ENCODE measurements at regions not wholly inside any gene's neighbourhood (a gene's known extent, or its start where the extent isn't known, plus 50 kb on each side); places are given as distances from the start of the nearest gene placed in this dataset.

DNA sequence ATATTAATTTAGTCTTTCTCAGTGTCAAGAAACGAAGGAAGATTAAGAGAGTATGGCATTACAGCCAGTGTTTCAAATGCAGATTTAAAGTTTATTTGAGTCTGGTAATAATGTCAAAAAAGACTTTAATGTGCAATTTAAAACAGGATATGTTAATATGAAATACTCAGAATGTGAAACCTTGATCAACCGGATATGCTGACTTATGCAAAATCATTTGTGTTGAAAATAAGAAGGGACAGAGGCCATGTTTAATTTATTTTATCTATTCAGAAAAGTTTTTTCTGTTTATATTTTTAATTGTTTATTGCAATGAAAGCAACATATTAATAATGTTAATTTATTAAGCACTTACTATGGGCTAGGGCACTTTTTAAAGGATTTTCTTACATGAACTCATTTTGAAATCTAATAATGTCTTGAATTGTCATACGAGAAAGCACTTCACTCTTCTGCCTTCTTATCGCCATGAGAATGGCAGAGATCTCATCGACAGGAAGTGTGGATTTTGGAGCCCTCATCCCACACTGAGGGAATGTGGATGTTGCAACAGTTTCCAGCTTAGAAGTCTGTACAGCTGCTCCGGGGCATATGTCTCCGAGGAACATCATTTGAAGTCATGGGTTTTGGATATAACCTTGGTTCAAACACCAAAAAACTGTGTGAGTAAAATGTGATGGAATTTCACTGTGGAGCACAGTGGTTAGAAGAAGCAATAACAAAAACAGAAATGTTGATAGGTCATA is 1410.4 kb downstream of the EPHA7 start:
- DNase-seq (ENCODE audit: insufficient read length) (no peak), FAIRE-seq (no peak)
- TF ChIP-seq TAF1 (IDR thresholded peaks at IDR 0.05; ENCODE audit: borderline replicate concordance, low read depth, low read length) (no peak), POLR2AphosphoS5 (IDR thresholded peaks at IDR 0.05; ENCODE audit: low read depth, low read length) (no peak), POLR2A (IDR thresholded peaks at IDR 0.05; ENCODE audit: low read depth, low read length) (no peak)

DNA sequence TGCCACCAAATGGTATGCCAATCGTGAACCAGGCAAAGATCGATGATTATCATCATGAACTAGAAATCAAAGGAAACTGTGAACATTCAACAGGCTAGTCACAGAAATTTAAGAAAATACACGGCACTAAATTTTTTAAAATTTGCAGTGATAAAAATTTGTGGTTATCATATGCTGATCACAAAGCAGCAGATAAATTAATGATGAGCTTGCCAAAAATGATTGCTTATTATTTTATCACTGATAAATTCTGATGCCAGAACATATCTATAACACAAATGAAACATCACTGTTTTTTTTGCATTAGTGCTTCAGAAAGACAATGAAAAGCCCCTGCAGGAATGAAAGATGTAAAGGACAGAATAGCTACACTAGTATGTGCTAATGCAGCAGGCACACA is 1413.2 kb upstream of the MAP3K7 start:
- no peak for DNase-seq (ENCODE audit: insufficient read length)
- no peak for FAIRE-seq
- TF ChIP-seq TAF1 (IDR thresholded peaks at IDR 0.05; ENCODE audit: borderline replicate concordance, low read depth, low read length) (no peak), POLR2A (IDR thresholded peaks at IDR 0.05; ENCODE audit: low read depth, low read length) (no peak), POLR2AphosphoS5 (IDR thresholded peaks at IDR 0.05; ENCODE audit: low read depth, low read length) (no peak)

DNA sequence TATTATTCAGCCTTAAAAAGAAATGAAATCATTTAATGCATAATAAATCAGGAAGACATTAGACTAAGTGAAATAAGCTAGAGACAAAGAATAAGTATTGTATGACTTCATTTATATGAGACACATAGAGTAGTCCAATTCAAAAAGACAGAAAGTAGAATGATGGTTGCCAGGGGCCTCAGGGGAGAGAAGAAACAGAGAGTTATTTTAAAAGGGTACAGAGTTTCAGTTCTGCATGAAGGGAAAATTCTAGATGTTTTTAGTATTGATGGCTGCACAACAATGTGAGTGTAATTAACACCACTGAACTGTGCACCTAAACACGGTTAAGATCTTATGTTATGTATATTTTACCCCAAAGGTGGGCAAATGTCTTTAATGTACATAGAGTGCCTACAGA is 1407.9 kb upstream of the MAP3K7 start:
- FAIRE-seq (no peak), DNase-seq (ENCODE audit: insufficient read length) (no peak)
- no peak for TF ChIP-seq POLR2AphosphoS5 (IDR thresholded peaks at IDR 0.05; ENCODE audit: low read depth, low read length)
- no peak for TF ChIP-seq POLR2A (IDR thresholded peaks at IDR 0.05; ENCODE audit: low read depth, low read length)
- no peak for TF ChIP-seq TAF1 (IDR thresholded peaks at IDR 0.05; ENCODE audit: borderline replicate concordance, low read depth, low read length)

GRCh38 chr6:91982559-91982958 is 1395.7 kb upstream of the MAP3K7 start:
- FAIRE-seq (no peak), DNase-seq (ENCODE audit: insufficient read length) (no peak)
- TF ChIP-seq POLR2A (IDR thresholded peaks at IDR 0.05; ENCODE audit: low read depth, low read length): no peak
- TF ChIP-seq POLR2AphosphoS5 (IDR thresholded peaks at IDR 0.05; ENCODE audit: low read depth, low read length): no peak
- no peak for TF ChIP-seq TAF1 (IDR thresholded peaks at IDR 0.05; ENCODE audit: borderline replicate concordance, low read depth, low read length)

GRCh38 chr6:91976797-91977196 is 1389.9 kb upstream of the MAP3K7 start:
- DNase-seq (ENCODE audit: insufficient read length): no peak
- FAIRE-seq: no peak
- TF ChIP-seq POLR2A (IDR thresholded peaks at IDR 0.05; ENCODE audit: low read depth, low read length) (no peak), POLR2AphosphoS5 (IDR thresholded peaks at IDR 0.05; ENCODE audit: low read depth, low read length) (no peak), TAF1 (IDR thresholded peaks at IDR 0.05; ENCODE audit: borderline replicate concordance, low read depth, low read length) (no peak)

DNA sequence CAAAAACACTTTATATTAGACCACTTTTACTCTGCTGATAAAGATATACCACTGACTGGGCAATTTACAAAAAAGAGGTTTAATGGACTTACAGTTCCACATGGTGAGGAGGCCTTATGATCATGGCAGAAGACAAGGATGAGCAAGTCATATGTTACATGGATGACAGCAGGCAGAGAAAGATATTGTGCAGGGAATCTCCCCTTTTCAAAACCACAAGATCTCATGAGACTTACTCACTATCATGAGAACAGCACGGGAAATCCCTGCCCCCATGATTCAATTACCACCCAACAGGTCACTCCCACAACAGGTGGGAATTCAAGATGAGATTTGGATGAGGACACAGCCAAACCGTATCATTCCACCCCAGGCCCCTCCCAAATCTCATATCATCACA is 1383.8 kb upstream of the MAP3K7 start:
- no peak for FAIRE-seq

DNA sequence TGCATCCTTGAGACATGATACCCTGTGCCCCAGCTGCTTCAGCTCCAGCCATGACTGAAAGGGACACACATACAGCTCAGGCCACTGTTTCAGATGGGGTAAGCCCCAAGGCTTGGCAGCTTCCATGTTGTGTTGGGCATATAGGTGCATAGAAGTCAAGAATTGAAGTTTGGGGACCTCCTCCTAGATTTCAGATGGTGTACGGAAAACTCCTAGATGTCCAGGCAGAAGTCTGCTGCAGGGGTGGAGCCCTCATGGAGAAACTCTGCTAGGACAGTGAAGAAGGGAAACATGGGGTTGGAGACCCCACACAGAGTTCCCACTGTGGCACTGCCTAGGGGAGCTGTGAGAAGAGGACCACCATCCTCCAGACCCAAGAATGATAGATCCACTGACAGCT is 1379.0 kb upstream of the MAP3K7 start:
- TF ChIP-seq TAF1 (IDR thresholded peaks at IDR 0.05; ENCODE audit: borderline replicate concordance, low read depth, low read length): no peak
- DNase-seq (ENCODE audit: insufficient read length) (no peak), FAIRE-seq (no peak)

More for the DNA sequence above, 1383.8 kb upstream of the MAP3K7 start:
- no peak for TF ChIP-seq POLR2AphosphoS5 (IDR thresholded peaks at IDR 0.05; ENCODE audit: low read depth, low read length)
- no peak for TF ChIP-seq POLR2A (IDR thresholded peaks at IDR 0.05; ENCODE audit: low read depth, low read length)
- TF ChIP-seq TAF1 (IDR thresholded peaks at IDR 0.05; ENCODE audit: borderline replicate concordance, low read depth, low read length): no peak
- DNase-seq (ENCODE audit: insufficient read length): no peak

DNA sequence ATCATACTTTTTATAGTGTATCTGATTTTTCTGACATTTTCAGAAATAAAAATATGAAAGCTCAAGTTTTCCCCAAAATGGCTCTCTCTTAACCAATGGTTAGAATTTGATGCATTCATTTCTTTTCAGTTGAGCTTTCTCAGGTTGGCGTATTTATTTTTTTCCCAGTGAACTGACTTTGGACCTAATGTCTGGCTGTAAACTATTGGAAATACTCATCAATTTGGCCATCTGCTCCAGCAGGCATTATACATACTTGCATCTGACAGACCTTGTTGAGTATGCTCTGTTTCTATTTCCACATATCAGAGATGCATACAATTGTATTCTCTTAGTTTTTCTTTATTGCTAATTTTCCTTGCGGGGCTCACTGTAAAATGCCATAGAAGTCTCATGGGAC is 1374.8 kb upstream of the MAP3K7 start:
- DNase-seq (ENCODE audit: insufficient read length) (no peak), FAIRE-seq (no peak)
- TF ChIP-seq POLR2AphosphoS5 (IDR thresholded peaks at IDR 0.05; ENCODE audit: low read depth, low read length) (no peak), TAF1 (IDR thresholded peaks at IDR 0.05; ENCODE audit: borderline replicate concordance, low read depth, low read length) (no peak), POLR2A (IDR thresholded peaks at IDR 0.05; ENCODE audit: low read depth, low read length) (no peak)

- TF ChIP-seq TAF1 (IDR thresholded peaks at IDR 0.05; ENCODE audit: borderline replicate concordance, low read depth, low read length) (no peak), POLR2AphosphoS5 (IDR thresholded peaks at IDR 0.05; ENCODE audit: low read depth, low read length) (no peak), POLR2A (IDR thresholded peaks at IDR 0.05; ENCODE audit: low read depth, low read length) (no peak)
- DNase-seq (ENCODE audit: insufficient read length) (no peak), FAIRE-seq (no peak)
Observed at GRCh38 chr6:91961236-91961635, 1374.4 kb upstream of the MAP3K7 start.

GRCh38 chr6:91941838-91942237 is 1355.0 kb upstream of the MAP3K7 start:
- FAIRE-seq: no peak

DNA sequence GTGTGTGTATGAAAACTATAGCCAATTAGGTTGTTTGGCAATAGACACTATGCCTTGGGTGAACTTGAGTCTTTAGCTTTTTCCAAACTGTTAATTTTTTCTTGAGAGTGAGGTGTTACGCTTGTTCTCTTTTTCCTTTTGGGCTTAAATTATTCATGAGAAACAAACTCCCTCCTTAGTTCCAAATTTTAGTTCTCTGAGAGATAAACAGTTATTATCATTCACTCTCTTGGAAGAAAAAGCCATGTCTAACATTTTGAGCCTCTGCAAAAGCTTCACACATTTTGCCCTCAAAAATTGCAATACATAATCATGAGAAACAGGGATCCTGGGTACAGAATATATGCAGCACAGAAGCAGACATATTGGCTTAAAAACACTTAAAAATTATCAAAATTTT is 1353.9 kb upstream of the MAP3K7 start:
- TF ChIP-seq TAF1 (IDR thresholded peaks at IDR 0.05; ENCODE audit: borderline replicate concordance, low read depth, low read length): no peak
- no peak for TF ChIP-seq POLR2A (IDR thresholded peaks at IDR 0.05; ENCODE audit: low read depth, low read length)
- no peak for TF ChIP-seq POLR2AphosphoS5 (IDR thresholded peaks at IDR 0.05; ENCODE audit: low read depth, low read length)
- FAIRE-seq: no peak
- no peak for DNase-seq (ENCODE audit: insufficient read length)

More at GRCh38 chr6:91941838-91942237, 1355.0 kb upstream of the MAP3K7 start:
- DNase-seq (ENCODE audit: insufficient read length): no peak
- TF ChIP-seq TAF1 (IDR thresholded peaks at IDR 0.05; ENCODE audit: borderline replicate concordance, low read depth, low read length): no peak
- TF ChIP-seq POLR2A (IDR thresholded peaks at IDR 0.05; ENCODE audit: low read depth, low read length): no peak
- TF ChIP-seq POLR2AphosphoS5 (IDR thresholded peaks at IDR 0.05; ENCODE audit: low read depth, low read length): no peak

- no peak for DNase-seq (ENCODE audit: insufficient read length)
- no peak for TF ChIP-seq TAF1 (IDR thresholded peaks at IDR 0.05; ENCODE audit: borderline replicate concordance, low read depth, low read length)
- no peak for TF ChIP-seq POLR2A (IDR thresholded peaks at IDR 0.05; ENCODE audit: low read depth, low read length)
- TF ChIP-seq POLR2AphosphoS5 (IDR thresholded peaks at IDR 0.05; ENCODE audit: low read depth, low read length): no peak
- no peak for FAIRE-seq
Observed at GRCh38 chr6:91926827-91927226, 1340.0 kb upstream of the MAP3K7 start.
